A673 (cell line): ENCODE measurements at regions not wholly inside any gene's neighbourhood (a gene's known extent, or its start where the extent isn't known, plus 50 kb on each side); places are given as distances from the start of the nearest gene placed in this dataset.

Source experiments
- BruUV-seq: library from RNA; stranded (reverse); fragments of 400-500 nt; replicated peaks from 2 replicates; lab custom pipeline; 2021; lab: Mats Ljungman, UMichigan
- CTCF ChIA-PET: fragments of 300-600 bp; sonication (Branson Sonifier 250); formaldehyde crosslinking; loops from one replicate; lab custom pipeline; 2022; ENCODE audit warnings: antibody characterized with exemption; lab: Charles Lee
- POLR2A ChIA-PET: fragments of 300-600 bp; sonication (Branson Sonifier 250); formaldehyde crosslinking; loops from one replicate; lab custom pipeline; 2022; ENCODE audit warnings: antibody characterized with exemption; ENCODE audit not compliant: low non-redundant PET; lab: Charles Lee
- DNase-seq: peaks from one replicate; pipeline ENCODE4 v3.0.0-alpha.2; 2015; ENCODE audit warnings: low spot score
- H3K27ac ChIP-seq: fragments of 200-600 bp; sonication (generic); 2 replicates; pipeline ENCODE4 v1.5.1; 2016; ENCODE audit warnings: mixed run types, low read depth, mild to moderate bottlenecking, mixed read lengths, antibody characterized with exemption, low read length; ENCODE audit not compliant: poor library complexity, severe bottlenecking
- H3K27me3 ChIP-seq: fragments of 200-600 bp; sonication (generic); replicated peaks from 2 replicates; pipeline ENCODE4 v1.6.1; 2017; ENCODE audit warnings: mixed run types, low read depth, mild to moderate bottlenecking, mixed read lengths, antibody characterized with exemption, low read length; ENCODE audit not compliant: insufficient read depth, poor library complexity
- H3K36me3 ChIP-seq: fragments of 200-600 bp; sonication (generic); 2 replicates; pipeline ENCODE4 v1.6.1; 2016; ENCODE audit warnings: mixed run types, mild to moderate bottlenecking, mixed read lengths, antibody characterized with exemption, low read length; ENCODE audit not compliant: insufficient read depth, poor library complexity, severe bottlenecking
- H3K4me1 ChIP-seq: fragments of 200-600 bp; sonication (generic); 2 replicates; pipeline ENCODE4 v1.6.1; 2017; ENCODE audit warnings: mixed run types, mild to moderate bottlenecking, mixed read lengths, antibody characterized with exemption, low read length; ENCODE audit not compliant: insufficient read depth, poor library complexity, severe bottlenecking
- H3K4me3 ChIP-seq: fragments of 200-600 bp; sonication (generic); 2 replicates; pipeline ENCODE4 v1.5.1; 2016; ENCODE audit warnings: low read depth, mixed run types, mild to moderate bottlenecking, mixed read lengths, low read length; ENCODE audit not compliant: poor library complexity, severe bottlenecking
- H3K9me3 ChIP-seq: fragments of 200-600 bp; sonication (generic); 2 replicates; pipeline ENCODE4 v1.6.1; 2016; ENCODE audit warnings: mixed run types, low read depth, mild to moderate bottlenecking, mixed read lengths, antibody characterized with exemption, low read length; ENCODE audit not compliant: poor library complexity, severe bottlenecking
- EZH2 ChIP-seq: fragments of 200-600 bp; sonication (generic); IDR thresholded peaks from 2 replicates; pipeline ENCODE4 v1.6.1; 2017; ENCODE audit warnings: borderline replicate concordance, low read depth, mild to moderate bottlenecking, mixed read lengths, antibody characterized with exemption, low read length; ENCODE audit not compliant: poor library complexity, severe bottlenecking
- intact Hi-C: fragments of 100-400 bp; cut with micrococcal nuclease; formaldehyde crosslinking; loops from one replicate; pipeline ENCODE4 v1.10.0; 2022; ENCODE audit not compliant: unreplicated experiment
- TF ChIP-seq, protein P1 (sequence below): fragments of 300-800, 200-600 bp; sonication (generic); conservative IDR thresholded peaks from 2 replicates; pipeline ENCODE4 v1.5.1; 2017; ENCODE audit warnings: low read depth, mild to moderate bottlenecking, antibody characterized with exemption, low read length, moderate library complexity, mixed read lengths

DNA sequence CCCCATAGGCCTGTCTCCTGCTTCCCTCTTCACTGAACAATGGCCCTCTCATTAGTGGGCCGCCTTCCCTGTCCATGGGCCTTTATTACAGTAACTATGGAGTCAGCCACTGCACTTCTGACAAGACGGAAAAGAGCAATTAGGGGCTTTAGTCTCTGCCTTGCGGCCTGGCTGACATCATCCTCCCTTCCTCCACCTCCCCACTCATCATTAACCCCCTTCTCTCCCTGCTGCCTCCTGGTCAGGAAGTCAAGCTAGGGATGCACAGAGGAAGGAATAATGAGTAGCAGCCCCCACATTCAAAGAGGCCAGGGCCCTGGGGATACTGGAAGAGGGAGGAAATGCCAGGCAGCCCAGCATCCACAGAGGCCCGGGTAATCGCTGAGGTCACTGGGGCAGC is 101.6 kb upstream of the PLXNA4 start:
- Histone ChIP-seq H3K27ac (no peak overlapping the region), H3K36me3 (no peaks in the 10 kb centered on the region), H3K4me1 (no peaks in the 10 kb centered on the region), H3K9me3 (no peaks in the 10 kb centered on the region), H3K27me3 (no peaks in the 10 kb centered on the region), H3K4me3 (no peak overlapping the region)
- TF ChIP-seq EZH2: no peak
- TF ChIP-seq, protein P1, sequence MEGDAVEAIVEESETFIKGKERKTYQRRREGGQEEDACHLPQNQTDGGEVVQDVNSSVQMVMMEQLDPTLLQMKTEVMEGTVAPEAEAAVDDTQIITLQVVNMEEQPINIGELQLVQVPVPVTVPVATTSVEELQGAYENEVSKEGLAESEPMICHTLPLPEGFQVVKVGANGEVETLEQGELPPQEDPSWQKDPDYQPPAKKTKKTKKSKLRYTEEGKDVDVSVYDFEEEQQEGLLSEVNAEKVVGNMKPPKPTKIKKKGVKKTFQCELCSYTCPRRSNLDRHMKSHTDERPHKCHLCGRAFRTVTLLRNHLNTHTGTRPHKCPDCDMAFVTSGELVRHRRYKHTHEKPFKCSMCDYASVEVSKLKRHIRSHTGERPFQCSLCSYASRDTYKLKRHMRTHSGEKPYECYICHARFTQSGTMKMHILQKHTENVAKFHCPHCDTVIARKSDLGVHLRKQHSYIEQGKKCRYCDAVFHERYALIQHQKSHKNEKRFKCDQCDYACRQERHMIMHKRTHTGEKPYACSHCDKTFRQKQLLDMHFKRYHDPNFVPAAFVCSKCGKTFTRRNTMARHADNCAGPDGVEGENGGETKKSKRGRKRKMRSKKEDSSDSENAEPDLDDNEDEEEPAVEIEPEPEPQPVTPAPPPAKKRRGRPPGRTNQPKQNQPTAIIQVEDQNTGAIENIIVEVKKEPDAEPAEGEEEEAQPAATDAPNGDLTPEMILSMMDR: no peak
- POLR2A ChIA-PET: no interaction called here
- BruUV-seq: no TSS peak
- no peak for DNase-seq
- intact Hi-C loops: no loop called here
- CTCF ChIA-PET: no interaction called here

DNA sequence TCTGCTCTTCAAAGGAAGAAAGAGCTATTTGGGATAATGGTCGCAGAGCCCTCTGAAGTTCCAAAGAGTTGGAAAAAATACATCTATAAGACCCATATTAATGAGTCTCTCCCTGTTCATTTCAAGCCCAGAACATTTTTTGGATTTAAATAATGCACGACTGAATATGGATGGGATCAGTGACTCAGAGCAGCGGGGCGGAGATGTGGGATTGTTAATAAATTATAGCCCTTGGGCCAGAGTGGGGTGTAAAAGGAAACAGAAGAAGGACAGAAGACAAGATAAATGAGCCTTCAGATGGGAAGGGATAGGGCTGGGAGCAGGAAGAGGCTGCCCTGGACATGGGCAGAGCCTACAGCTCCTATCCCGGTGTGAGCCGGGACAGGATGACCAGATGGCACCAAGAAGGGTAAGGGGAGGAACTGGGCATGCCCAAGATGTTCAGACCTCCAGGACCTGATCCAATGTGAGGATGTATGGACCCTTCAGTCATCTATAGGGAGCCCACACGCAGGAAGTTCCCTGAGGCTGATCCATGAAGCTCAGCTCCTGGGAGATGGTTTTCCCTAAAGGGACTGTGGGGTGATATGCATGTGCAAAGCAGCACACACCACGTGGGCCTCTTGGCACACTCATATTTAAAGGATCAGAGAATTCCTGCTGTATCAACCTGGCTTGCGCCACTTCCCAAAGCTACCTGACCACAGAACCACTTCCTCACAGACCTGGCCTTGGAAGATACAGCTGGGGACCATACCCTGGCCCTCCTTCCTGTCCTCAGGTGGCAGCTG is 96.1 kb upstream of the PLXNA4 start:
- H3K27me3 ChIP-seq: no peaks in the 10 kb centered on the region
- POLR2A ChIA-PET: no interaction called here
- intact Hi-C loops: no loop called here

DNA sequence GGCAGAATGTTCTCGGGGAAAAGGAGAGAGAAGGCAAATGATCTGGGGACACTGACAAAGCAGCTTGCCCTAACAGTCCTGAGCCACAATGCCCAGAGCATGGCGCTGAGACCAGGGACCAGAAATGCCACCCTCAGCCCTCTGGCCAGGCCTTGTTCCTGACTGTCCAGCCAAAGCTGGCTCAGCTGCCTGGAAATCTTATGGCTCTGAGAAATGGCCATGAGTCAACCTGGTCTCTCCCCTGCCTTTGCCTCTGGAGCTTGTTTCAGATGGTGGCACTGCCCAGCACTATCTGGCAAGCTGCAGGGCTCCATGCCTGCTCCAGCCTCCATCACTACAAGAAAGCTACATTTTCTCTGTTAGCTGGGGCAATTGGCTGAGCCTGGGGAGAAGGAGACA is 90.5 kb upstream of the PLXNA4 start:
- Histone ChIP-seq H3K36me3 (no peaks in the 10 kb centered on the region), H3K4me3 (no peak overlapping the region), H3K27me3 (no peaks in the 10 kb centered on the region), H3K27ac (no peak overlapping the region), H3K9me3 (no peaks in the 10 kb centered on the region), H3K4me1 (no peaks in the 10 kb centered on the region)
- TF ChIP-seq, protein P1: no peak
- intact Hi-C loops: no loop called here
- POLR2A ChIA-PET: no interaction called here
- CTCF ChIA-PET: no interaction called here
- no TSS peak for BruUV-seq
- DNase-seq: no peak

More for the DNA sequence above, 96.1 kb upstream of the PLXNA4 start:
- Histone ChIP-seq H3K4me3 (no peak overlapping the region), H3K27ac (no peak overlapping the region), H3K4me1 (no peaks in the 10 kb centered on the region), H3K36me3 (no peaks in the 10 kb centered on the region), H3K9me3 (no peaks in the 10 kb centered on the region)
- CTCF ChIA-PET: no interaction called here
- BruUV-seq: no TSS peak
- no peak for DNase-seq
- TF ChIP-seq, protein P1: no peak
- TF ChIP-seq EZH2: no peak
